K562 (cell line): ENCODE measurements at regions not wholly inside any gene's neighbourhood (a gene's known extent, or its start where the extent isn't known, plus 50 kb on each side); places are given as distances from the start of the nearest gene placed in this dataset.

ENCODE experiments used
- ATAC-seq: fragments of 200-7000 bp; cut with Tn5 transposase; 3 replicates; pipeline ENCODE4 v1.9.1; 2020; ENCODE audit warnings: moderate library complexity
- BruUV-seq: library from RNA; stranded (reverse); fragments of 400-500 nt; replicated peaks from 2 replicates; lab custom pipeline; 2021; lab: Mats Ljungman, UMichigan
- CTCF ChIA-PET: fragments of 300-600 bp; formaldehyde crosslinking; extraction: SDS; loops from one replicate; lab custom pipeline; 2021; ENCODE audit warnings: low intra/inter-chr PET ratio; lab: Yijun Ruan, JAX
- POLR2A ChIA-PET: fragments of 300-600, 350-650 bp; sonication (Branson Sonifier 250); formaldehyde crosslinking; extraction: SDS; loops from one replicate; lab custom pipeline; 2021; ENCODE audit warnings: antibody characterized with exemption, inconsistent platforms; lab: Yijun Ruan, JAX
- DNase-seq, 4 experiments: peaks; one replicate each; pipeline versions ENCODE4 v3.0.0 to v3.0.0-alpha.2; 2011 to 2018; ENCODE audit warnings: low spot score in 3 of 4, mixed read lengths in 3 of 4; ENCODE audit errors: extremely low read depth in 1 of 4
- FAIRE-seq: peaks from 2 replicates; lab custom pipeline; 2011; peaks lifted over from hg19 to GRCh38; lab: Jason Lieb, UNC
- H2AFZ ChIP-seq: 2 replicates; pipeline ENCODE4 v1.6.0; 2011; ENCODE audit warnings: low read depth, low read length, control low read depth, inconsistent platforms
- H3K27ac ChIP-seq: fragments of 200-600 bp; 3 replicates; pipeline ENCODE4 v1.8.0; 2011; ENCODE audit warnings: low read depth, mild to moderate bottlenecking, control low read depth, inconsistent platforms, low read length, moderate library complexity, mixed read lengths; ENCODE audit errors: extremely low read depth
- H3K27me3 ChIP-seq, 2 experiments: fragments of 300-600 bp in 1 of 2; 2 replicates in 1 of 2; 3 replicates in 1 of 2; pipeline versions ENCODE4 v1.6.0 to v1.8.0; 2011; ENCODE audit warnings: inconsistent platforms in 2 of 2, low read length in 2 of 2, mild to moderate bottlenecking in 1 of 2, mixed read lengths in 1 of 2, moderate library complexity in 1 of 2; ENCODE audit not compliant: control insufficient read depth in 2 of 2, insufficient read depth in 2 of 2
- H3K36me3 ChIP-seq: fragments of 300-600 bp; 3 replicates; pipeline ENCODE4 v1.8.0; 2011; ENCODE audit warnings: mild to moderate bottlenecking, low read length, inconsistent platforms; ENCODE audit not compliant: control insufficient read depth, insufficient read depth
- H3K4me1 ChIP-seq, 2 experiments: fragments of 200-600 bp in 1 of 2; replicated peaks in 1 of 2; 2 replicates in 1 of 2; 3 replicates in 1 of 2; pipeline versions ENCODE4 v1.5.1 to v1.8.0; 2011; ENCODE audit warnings: inconsistent platforms in 2 of 2, low read length in 2 of 2, mild to moderate bottlenecking in 1 of 2, mixed read lengths in 1 of 2, moderate library complexity in 1 of 2; ENCODE audit not compliant: control insufficient read depth in 2 of 2, insufficient read depth in 2 of 2
- H3K4me2 ChIP-seq: 2 replicates; pipeline ENCODE4 v1.6.1; 2011; ENCODE audit warnings: low read length, control low read depth, inconsistent platforms, mixed read lengths; ENCODE audit not compliant: insufficient read depth
- H3K4me3 ChIP-seq: fragments of 200-600 bp; sonication (generic), shearing (Covaris generic); 2 replicates; pipeline ENCODE4 v1.5.1; 2016; ENCODE audit warnings: control low read depth, inconsistent platforms
- H3K79me2 ChIP-seq: fragments of 200-600 bp; 3 replicates; pipeline ENCODE4 v1.8.0; 2011; ENCODE audit warnings: low read length, inconsistent platforms; ENCODE audit not compliant: control insufficient read depth, insufficient read depth
- H3K9ac ChIP-seq, 2 experiments: 2 replicates each; pipeline versions ENCODE4 v1.6.0 to v1.6.1; 2011; ENCODE audit warnings: low read depth in 2 of 2, low read length in 2 of 2, control low read depth in 1 of 2, inconsistent platforms in 1 of 2, mild to moderate bottlenecking in 1 of 2, mixed read lengths in 1 of 2; ENCODE audit not compliant: insufficient read depth in 1 of 2
- H3K9me1 ChIP-seq: one replicate; pipeline ENCODE4 v1.6.0; 2011; ENCODE audit warnings: inconsistent platforms, mild to moderate bottlenecking, low read length, moderate library complexity; ENCODE audit not compliant: control insufficient read depth, insufficient read depth
- H3K9me3 ChIP-seq: replicated peaks from 2 replicates; pipeline ENCODE4 v1.5.1; 2011; ENCODE audit warnings: low read depth, low read length, inconsistent platforms; ENCODE audit not compliant: control insufficient read depth, insufficient read depth
- H4K20me1 ChIP-seq: replicated peaks from 2 replicates; pipeline ENCODE4 v1.6.1; 2011; ENCODE audit warnings: low read length, inconsistent platforms, mixed read lengths; ENCODE audit not compliant: control insufficient read depth, insufficient read depth
- ATF2 ChIP-seq: sonication (generic); formaldehyde crosslinking; IDR thresholded peaks from 2 replicates; pipeline ENCODE4 v1.8.1; 2022; ENCODE audit warnings: missing genetic modification reagents
- CC2D1A ChIP-seq: fragments of 450-650 bp; IDR thresholded peaks from 2 replicates; pipeline ENCODE4 v1.6.1; 2017; ENCODE audit warnings: mild to moderate bottlenecking
- E2F8 ChIP-seq: fragments of 450-650 bp; IDR thresholded peaks from 2 replicates; pipeline ENCODE4 v1.7.1; 2018; ENCODE audit warnings: mild to moderate bottlenecking, low read depth; ENCODE audit not compliant: partially characterized antibody
- FOXA1 ChIP-seq: fragments of 450-650 bp; IDR thresholded peaks from 2 replicates; pipeline ENCODE4 v1.6.1; 2016; ENCODE audit warnings: mild to moderate bottlenecking, borderline replicate concordance
- KLF1 ChIP-seq: fragments of 450-650 bp; IDR thresholded peaks from 2 replicates; pipeline ENCODE4 v1.6.1; 2016; ENCODE audit warnings: missing genetic modification characterization, missing compliant biosample characterization
- NKRF ChIP-seq: fragments of 450-650 bp; IDR thresholded peaks from 2 replicates; pipeline ENCODE4 v1.6.1; 2016; ENCODE audit warnings: borderline replicate concordance
- NR0B1 ChIP-seq: fragments of 450-650 bp; IDR thresholded peaks from one replicate; pipeline ENCODE4 v1.6.1; 2018; ENCODE audit warnings: mild to moderate bottlenecking, moderate library complexity; ENCODE audit not compliant: partially characterized antibody
- RBM34 ChIP-seq: fragments of 200-400 bp; formaldehyde crosslinking; IDR thresholded peaks from 2 replicates; pipeline ENCODE4 v1.6.1; 2018; ENCODE audit warnings: low read length, borderline replicate concordance; ENCODE audit not compliant: insufficient read depth
- TGIF2 ChIP-seq: sonication (generic); formaldehyde crosslinking; IDR thresholded peaks from 2 replicates; pipeline ENCODE4 v1.8.1; 2022; ENCODE audit warnings: mild to moderate bottlenecking, missing genetic modification reagents, moderate library complexity
- XRCC3 ChIP-seq: fragments of 450-650 bp; IDR thresholded peaks from 2 replicates; pipeline ENCODE4 v1.6.1; 2017; ENCODE audit warnings: mild to moderate bottlenecking, moderate library complexity
- ZZZ3 ChIP-seq: fragments of 450-650 bp; IDR thresholded peaks from 2 replicates; pipeline ENCODE4 v1.6.1; 2016; ENCODE audit warnings: antibody characterized with exemption, mild to moderate bottlenecking, moderate library complexity
- WGBS: fragments of 100-300 bp; shearing (Covaris generic); methylation state at CpG from one replicate; pipeline ENCODE4 v1.1.6; 2016; ENCODE audit warnings: low coverage, mixed read lengths; ENCODE audit not compliant: insufficient coverage; ENCODE audit errors: missing lambda C conversion rate; 5-methylcytosine and 5-hydroxymethylcytosine counted together
- in situ Hi-C: fragments of 300-500 bp; cut with MboI; formaldehyde crosslinking; loops from 4 replicates; pipeline ENCODE4 v1.15.0; 2018; ENCODE audit warnings: inconsistent platforms, mixed read lengths
- intact Hi-C: fragments of 100-400 bp; cut with micrococcal nuclease; formaldehyde crosslinking; loops from 2 replicates; pipeline ENCODE4 v1.14.2; 2022

- FAIRE-seq, result no peak
- Histone ChIP-seq H3K27ac (no peak overlapping the region), H3K9me3 (no peaks in the 10 kb centered on the region), H3K4me1 (no peaks in the 10 kb centered on the region), H3K79me2 (no peaks in the 10 kb centered on the region), H3K4me2 (no peak overlapping the region), H4K20me1 (no peaks in the 10 kb centered on the region), H3K36me3 (no peaks in the 10 kb centered on the region), H3K27me3 (no peaks in the 10 kb centered on the region), H3K9me1 (no peaks in the 10 kb centered on the region), H3K4me3 (no peak overlapping the region), H2AFZ (no peak overlapping the region), H3K9ac (no peak overlapping the region)
- CTCF ChIA-PET, result no interaction called here
- WGBS, result 0% methylated on average over 4 of the region's 4 CpGs
- intact Hi-C loops (no loop called here), in situ Hi-C loops (no loop called here)
- ATAC-seq, result no peak
- DNase-seq, result no peak
- no peak for TF ChIP-seq XRCC3
- no peak for TF ChIP-seq NKRF
- TF ChIP-seq CC2D1A, result no peak
- no peak for TF ChIP-seq TGIF2 (CRISPR knock-in tag)
- no peak for TF ChIP-seq NR0B1
- TF ChIP-seq ZZZ3, result no peak
- no peak for TF ChIP-seq RBM34
- no peak for TF ChIP-seq E2F8
- no peak for TF ChIP-seq ATF2 (CRISPR knock-in tag)
- no peak for TF ChIP-seq KLF1 (tag)
- no peak for TF ChIP-seq FOXA1
- no TSS peak for BruUV-seq
- POLR2A ChIA-PET, result no interaction called here
Measured at GRCh38 chr3:67986706-67987105, 332.3 kb upstream of the SUCLG2 start.
